ENCODE measurements at regions not wholly inside any gene's neighbourhood (a gene's known extent, or its start where the extent isn't known, plus 50 kb on each side); places are given as distances from the start of the nearest gene placed in this dataset.

DNA sequence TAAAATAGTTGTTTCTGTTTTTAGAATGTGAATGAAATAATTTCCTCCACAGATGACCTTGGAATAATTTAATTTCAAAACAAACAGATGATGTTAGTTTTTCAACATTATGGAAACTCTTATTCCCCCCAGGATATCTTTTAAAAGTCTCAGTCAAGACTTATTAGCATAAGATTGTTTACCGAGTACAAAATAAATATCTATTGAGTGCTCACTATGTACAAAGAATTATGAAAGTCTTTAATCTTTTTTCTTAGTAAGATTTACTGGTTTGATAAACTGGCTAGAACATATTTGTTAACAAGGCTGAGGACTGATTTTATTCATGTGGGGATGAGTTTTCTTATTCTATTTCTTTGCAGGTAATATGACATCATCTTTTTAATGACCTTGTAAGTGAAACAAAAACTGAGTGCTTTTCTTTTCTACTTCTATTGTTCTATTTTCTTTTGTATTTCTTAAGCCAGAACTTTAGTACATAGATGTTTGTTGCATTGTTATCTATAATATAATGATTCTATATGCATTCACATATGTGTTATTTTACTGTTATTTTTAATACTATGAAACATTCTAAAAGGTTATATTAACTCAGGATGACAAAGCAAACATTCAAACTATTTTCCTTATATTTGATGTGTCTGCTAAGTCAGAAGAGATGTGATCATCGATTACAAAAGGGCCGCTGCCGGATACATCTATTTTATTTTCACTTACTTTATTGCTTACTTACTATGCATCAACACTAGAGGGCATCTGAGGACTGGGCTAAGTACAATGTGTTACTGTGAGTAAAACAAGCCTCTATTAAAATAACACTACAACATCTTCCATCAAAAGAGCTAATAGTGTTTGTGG, 111.0 kb upstream of the ARHGAP42 start:
- Histone ChIP-seq H3K4me1 (replicated peaks in 1 of 2) (no peaks in the 10 kb centered on the region), H3K27me3 (no peaks in the 10 kb centered on the region), H3K27ac (no peak overlapping the region), H3K4me3 (no peak overlapping the region), H3K36me3 (replicated peaks in 1 of 2) (no peaks in the 10 kb centered on the region), H3K9me3 (replicated peaks in 1 of 3) (no peaks in the 10 kb centered on the region)
- WGBS, 4 donors = 12 to 19% (median 16%) methylated on average over 4 of the region's 4 CpGs
- intact Hi-C loops (cut with DNase I) = loop anchor here (5.0 to 10.0 kb wide), 3 partner anchors 106 to 359 kb away; no protein-coding TSS in a partner anchor
- peak in 6 of 7 donors; percentile 16 to 42 (median 23) for DNase-seq
- no peak for TF ChIP-seq POLR2A (IDR thresholded peaks at IDR 0.05)
- TF ChIP-seq, protein P1, sequence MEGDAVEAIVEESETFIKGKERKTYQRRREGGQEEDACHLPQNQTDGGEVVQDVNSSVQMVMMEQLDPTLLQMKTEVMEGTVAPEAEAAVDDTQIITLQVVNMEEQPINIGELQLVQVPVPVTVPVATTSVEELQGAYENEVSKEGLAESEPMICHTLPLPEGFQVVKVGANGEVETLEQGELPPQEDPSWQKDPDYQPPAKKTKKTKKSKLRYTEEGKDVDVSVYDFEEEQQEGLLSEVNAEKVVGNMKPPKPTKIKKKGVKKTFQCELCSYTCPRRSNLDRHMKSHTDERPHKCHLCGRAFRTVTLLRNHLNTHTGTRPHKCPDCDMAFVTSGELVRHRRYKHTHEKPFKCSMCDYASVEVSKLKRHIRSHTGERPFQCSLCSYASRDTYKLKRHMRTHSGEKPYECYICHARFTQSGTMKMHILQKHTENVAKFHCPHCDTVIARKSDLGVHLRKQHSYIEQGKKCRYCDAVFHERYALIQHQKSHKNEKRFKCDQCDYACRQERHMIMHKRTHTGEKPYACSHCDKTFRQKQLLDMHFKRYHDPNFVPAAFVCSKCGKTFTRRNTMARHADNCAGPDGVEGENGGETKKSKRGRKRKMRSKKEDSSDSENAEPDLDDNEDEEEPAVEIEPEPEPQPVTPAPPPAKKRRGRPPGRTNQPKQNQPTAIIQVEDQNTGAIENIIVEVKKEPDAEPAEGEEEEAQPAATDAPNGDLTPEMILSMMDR (IDR thresholded peaks at IDR 0.05) = peak; percentile 59 to 86 (median 79)

DNA sequence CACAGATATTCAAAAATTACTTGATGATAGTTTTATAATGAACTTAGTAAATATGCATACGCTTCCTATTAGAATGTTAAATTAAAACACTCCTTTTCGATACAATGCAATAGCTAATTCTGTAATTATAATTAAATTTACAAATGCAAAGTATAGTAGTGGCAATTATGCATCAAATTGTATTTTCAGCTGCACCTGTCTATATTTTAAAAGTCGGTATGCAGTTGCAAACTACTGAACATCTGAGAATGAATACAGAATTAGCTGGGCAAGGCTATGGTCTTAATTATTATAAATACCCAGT, 110.4 kb upstream of the ARHGAP42 start:
- intact Hi-C loops (cut with DNase I) = loop anchor here (5.0 to 10.0 kb wide), 3 partner anchors 106 to 358 kb away; no protein-coding TSS in a partner anchor
- Histone ChIP-seq H3K9me3 (replicated peaks in 1 of 3) (no peaks in the 10 kb centered on the region), H3K4me3 (no peak overlapping the region), H3K4me1 (replicated peaks in 1 of 2) (no peaks in the 10 kb centered on the region), H3K27me3 (no peaks in the 10 kb centered on the region), H3K27ac (no peak overlapping the region), H3K36me3 (replicated peaks in 1 of 2) (no peaks in the 10 kb centered on the region)
- no peak for DNase-seq
- WGBS, 4 donors = 48 to 59% (median 58%) methylated on average over 3 of the region's 3 CpGs
- no peak for TF ChIP-seq POLR2A (IDR thresholded peaks at IDR 0.05)
- TF ChIP-seq, protein P1 (IDR thresholded peaks at IDR 0.05) = no peak

GRCh38 chr11:100578831-100579311, 108.2 kb upstream of the ARHGAP42 start:
- peak in 4 of 7 donors; percentile 20 to 27 (median 25) for DNase-seq
- Histone ChIP-seq H3K27ac (no peak overlapping the region), H3K4me3 (no peak overlapping the region), H3K4me1 (replicated peaks in 1 of 2) (no peaks in the 10 kb centered on the region), H3K36me3 (replicated peaks in 1 of 2) (no peaks in the 10 kb centered on the region), H3K9me3 (replicated peaks in 1 of 3) (no peaks in the 10 kb centered on the region), H3K27me3 (no peaks in the 10 kb centered on the region)
- 50 to 56% (median 56%) methylated on average over 5 of the region's 5 CpGs for whole genome bisulfite sequencing, 4 donors
- intact Hi-C loops (cut with DNase I) = loop anchor here (5.0 to 10.0 kb wide), 3 partner anchors 103 to 356 kb away; no protein-coding TSS in a partner anchor
- TF ChIP-seq POLR2A (IDR thresholded peaks at IDR 0.05) = no peak
- TF ChIP-seq, protein P1 (IDR thresholded peaks at IDR 0.05) = no peak

DNA sequence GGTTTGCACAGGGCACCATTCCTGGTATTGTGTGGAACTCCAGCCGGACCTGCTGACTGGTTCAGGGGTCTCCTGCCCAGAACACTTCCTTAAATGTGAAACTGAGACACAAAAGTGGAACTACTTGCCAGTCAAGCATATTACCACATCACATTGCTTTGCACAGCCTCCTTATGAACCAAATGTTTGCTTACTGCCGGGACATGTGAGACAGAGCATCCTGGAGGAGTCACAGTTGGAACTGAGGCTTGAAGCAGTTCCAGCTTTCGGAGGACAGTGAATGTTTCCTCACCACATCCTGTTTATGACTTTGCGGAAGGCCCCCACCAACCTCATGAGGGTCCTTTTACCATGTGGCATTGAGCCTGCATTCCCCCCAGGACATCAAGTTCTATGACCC, 105.8 kb upstream of the ARHGAP42 start:
- Histone ChIP-seq H3K4me3 (no peak overlapping the region), H3K27ac (peak overlapping the region in 2 of 5 donors; percentile 3 to 48), H3K4me1 (replicated peaks in 1 of 2) (peaks cover 0 to 9% of the 10 kb centered on the region in 2 donors), H3K36me3 (replicated peaks in 1 of 2) (no peaks in the 10 kb centered on the region), H3K27me3 (no peaks in the 10 kb centered on the region), H3K9me3 (replicated peaks in 1 of 3) (no peaks in the 10 kb centered on the region)
- TF ChIP-seq, protein P1 (IDR thresholded peaks at IDR 0.05) = no peak
- no peak for TF ChIP-seq POLR2A (IDR thresholded peaks at IDR 0.05)
- intact Hi-C loops (cut with DNase I) = loop anchor here in 1 of 2 donors (10.0 kb wide), 1 partner anchor 343 kb away; no protein-coding TSS in a partner anchor
- 45 to 54% (median 54%) methylated on average over 4 of the region's 4 CpGs for WGBS, 4 donors
- peak in 1 of 7 donors; percentile 20 for DNase-seq
